Trophoblast cell (in vitro differentiated cells and primary cell): ENCODE measurements at regions not wholly inside any gene's neighbourhood (a gene's known extent, or its start where the extent isn't known, plus 50 kb on each side); places are given as distances from the start of the nearest gene placed in this dataset.

ENCODE experiments used
- DNase-seq, 2 donors: peaks; one replicate each; pipeline ENCODE4 v3.0.0-alpha.2; 2016
- H2AFZ ChIP-seq: 2 replicates; pipeline ENCODE4 v1.6.1; 2013; ENCODE audit warnings: low read length, moderate library complexity, mild to moderate bottlenecking; ENCODE audit not compliant: insufficient read depth, poor library complexity
- H2AK5ac ChIP-seq: 2 replicates; pipeline ENCODE4 v1.6.1; 2013; ENCODE audit warnings: mild to moderate bottlenecking, low read length
- H2BK120ac ChIP-seq: 2 replicates; pipeline ENCODE4 v1.6.1; 2013; ENCODE audit warnings: low read length, mild to moderate bottlenecking, moderate library complexity; ENCODE audit not compliant: insufficient read depth, poor library complexity
- H2BK12ac ChIP-seq: 2 replicates; pipeline ENCODE4 v1.6.1; 2013; ENCODE audit warnings: mild to moderate bottlenecking, low read length, moderate library complexity
- H2BK5ac ChIP-seq: 2 replicates; pipeline ENCODE4 v1.6.1; 2013; ENCODE audit warnings: low read length, low read depth, moderate library complexity, mild to moderate bottlenecking; ENCODE audit not compliant: poor library complexity
- H3K14ac ChIP-seq: 2 replicates; pipeline ENCODE4 v1.6.1; 2013; ENCODE audit warnings: mild to moderate bottlenecking, low read length
- H3K18ac ChIP-seq: 2 replicates; pipeline ENCODE4 v1.6.1; 2013; ENCODE audit warnings: mild to moderate bottlenecking, low read length
- H3K23ac ChIP-seq: 2 replicates; pipeline ENCODE4 v1.6.1; 2013; ENCODE audit warnings: low read length
- H3K27ac ChIP-seq: 2 replicates; pipeline ENCODE4 v1.5.1; 2013; ENCODE audit warnings: low read depth, mild to moderate bottlenecking, inconsistent platforms, low read length, moderate library complexity
- H3K27me3 ChIP-seq: 2 replicates; pipeline ENCODE4 v1.6.1; 2013; ENCODE audit warnings: inconsistent platforms, mild to moderate bottlenecking, low read length, moderate library complexity; ENCODE audit not compliant: insufficient read depth
- H3K36me3 ChIP-seq, 2 experiments: 1 replicate in 1 of 2; 2 replicates in 1 of 2; pipeline ENCODE4 v1.6.1; 2013; ENCODE audit warnings: low read length in 2 of 2, mild to moderate bottlenecking in 2 of 2, moderate library complexity in 1 of 2; ENCODE audit not compliant: insufficient read depth in 2 of 2, control insufficient read depth in 1 of 2
- H3K4ac ChIP-seq: 2 replicates; pipeline ENCODE4 v1.6.1; 2013; ENCODE audit warnings: low read depth, mild to moderate bottlenecking, low read length, moderate library complexity
- H3K4me1 ChIP-seq, 2 experiments: 1 replicate in 1 of 2; 2 replicates in 1 of 2; pipeline ENCODE4 v1.6.1; 2013; ENCODE audit warnings: low read length in 2 of 2, mild to moderate bottlenecking in 2 of 2, moderate library complexity in 1 of 2; ENCODE audit not compliant: insufficient read depth in 2 of 2, control insufficient read depth in 1 of 2
- H3K4me2 ChIP-seq: 2 replicates; pipeline ENCODE4 v1.6.1; 2013; ENCODE audit warnings: inconsistent platforms, mild to moderate bottlenecking, low read length, moderate library complexity
- H3K4me3 ChIP-seq: 2 replicates; pipeline ENCODE4 v1.5.1; 2013; ENCODE audit warnings: mild to moderate bottlenecking, low read depth, low read length, inconsistent platforms
- H3K79me1 ChIP-seq: one replicate; pipeline ENCODE4 v1.6.1; 2013; ENCODE audit warnings: low read length
- H3K79me2 ChIP-seq: 2 replicates; pipeline ENCODE4 v1.6.1; 2013; ENCODE audit warnings: low read length, mild to moderate bottlenecking; ENCODE audit not compliant: control insufficient read depth, insufficient read depth, poor library complexity
- H3K9ac ChIP-seq: 2 replicates; pipeline ENCODE4 v1.6.1; 2013; ENCODE audit warnings: mild to moderate bottlenecking, low read length
- H3K9me3 ChIP-seq: 2 replicates; pipeline ENCODE4 v1.6.1; 2013; ENCODE audit warnings: low read depth, mild to moderate bottlenecking, control low read depth, inconsistent platforms, low read length; ENCODE audit not compliant: insufficient read depth
- H4K12ac ChIP-seq: 2 replicates; pipeline ENCODE4 v1.6.1; 2013; ENCODE audit warnings: low read depth, mild to moderate bottlenecking, low read length, moderate library complexity
- H4K8ac ChIP-seq: 2 replicates; pipeline ENCODE4 v1.6.1; 2013; ENCODE audit warnings: low read depth, mild to moderate bottlenecking, low read length, moderate library complexity
- H4K91ac ChIP-seq: one replicate; pipeline ENCODE4 v1.6.1; 2013; ENCODE audit warnings: low read depth, mild to moderate bottlenecking, low read length, moderate library complexity
- WGBS: extraction: QIAGEN DNeasy Blood & Tissue Kit; methylation state at CpG from one replicate; pipeline ENCODE4 v1.1.7; 2013; ENCODE audit warnings: missing lambda C conversion rate; ENCODE audit not compliant: insufficient read length, insufficient coverage; ENCODE audit errors: extremely low coverage; 5-methylcytosine and 5-hydroxymethylcytosine counted together

- no peak overlapping the region for H3K4ac ChIP-seq
- H4K91ac ChIP-seq: peak overlapping the region; percentile 14
- no CpG with 5 or more reads among the region's 5 CpGs for WGBS
- H3K14ac ChIP-seq: no peak overlapping the region
- no peak overlapping the region for H3K9ac ChIP-seq
- H3K9me3 ChIP-seq: no peaks in the 10 kb centered on the region
- H2BK120ac ChIP-seq: peak overlapping the region; percentile 66
- DNase-seq: no peak
- no peak overlapping the region for H2BK5ac ChIP-seq
- no peaks in the 10 kb centered on the region for H3K27me3 ChIP-seq
- H2AFZ ChIP-seq: no peak overlapping the region
- H3K4me3 ChIP-seq: no peak overlapping the region
- H2AK5ac ChIP-seq: no peak overlapping the region
- peak overlapping the region; percentile 28 for H4K8ac ChIP-seq
- no peaks in the 10 kb centered on the region for H3K4me1 ChIP-seq
- H2BK12ac ChIP-seq: peak overlapping the region; percentile 87
- peaks cover 2% of the 10 kb centered on the region for H3K79me1 ChIP-seq
- H3K23ac ChIP-seq: no peak overlapping the region
- no peak overlapping the region for H3K18ac ChIP-seq
- no peaks in the 10 kb centered on the region for H3K36me3 ChIP-seq
- no peak overlapping the region for H4K12ac ChIP-seq
- H3K27ac ChIP-seq: no peak overlapping the region
- H3K4me2 ChIP-seq: no peak overlapping the region
- H3K79me2 ChIP-seq: no peaks in the 10 kb centered on the region
Measured at GRCh38 chr5:124621279-124621678, 125.2 kb downstream of the ZNF608 start.

- no peak overlapping the region for H3K18ac ChIP-seq
- H2BK5ac ChIP-seq: no peak overlapping the region
- no peak overlapping the region for H2AFZ ChIP-seq
- no peak overlapping the region for H4K8ac ChIP-seq
- H3K23ac ChIP-seq: no peak overlapping the region
- no peak overlapping the region for H3K4ac ChIP-seq
- no peak overlapping the region for H2BK12ac ChIP-seq
- peaks cover 2% of the 10 kb centered on the region for H3K79me1 ChIP-seq
- no peak overlapping the region for H2AK5ac ChIP-seq
- H3K36me3 ChIP-seq: no peaks in the 10 kb centered on the region
- no peak overlapping the region for H3K27ac ChIP-seq
- H4K12ac ChIP-seq: no peak overlapping the region
- no peak overlapping the region for H4K91ac ChIP-seq
- no peak overlapping the region for H2BK120ac ChIP-seq
- H3K4me2 ChIP-seq: no peak overlapping the region
- no peaks in the 10 kb centered on the region for H3K4me1 ChIP-seq
- no peaks in the 10 kb centered on the region for H3K9me3 ChIP-seq
- H3K9ac ChIP-seq: no peak overlapping the region
- WGBS: no CpG with 5 or more reads among the region's 2 CpGs
- H3K4me3 ChIP-seq: no peak overlapping the region
- H3K27me3 ChIP-seq: no peaks in the 10 kb centered on the region
- H3K14ac ChIP-seq: no peak overlapping the region
- DNase-seq: no peak
- no peaks in the 10 kb centered on the region for H3K79me2 ChIP-seq
Measured at GRCh38 chr5:124620743-124621142, 125.7 kb downstream of the ZNF608 start.

GRCh38 chr5:124619121-124619520 is 127.3 kb downstream of the ZNF608 start:
- Histone ChIP-seq H3K9ac (no peak overlapping the region), H2BK120ac (no peak overlapping the region), H3K79me1 (no peaks in the 10 kb centered on the region), H3K4me3 (no peak overlapping the region), H3K79me2 (no peaks in the 10 kb centered on the region), H3K4ac (no peak overlapping the region), H3K4me2 (no peak overlapping the region), H4K91ac (no peak overlapping the region), H2BK5ac (no peak overlapping the region), H2AFZ (no peak overlapping the region), H3K36me3 (no peaks in the 10 kb centered on the region), H3K27ac (no peak overlapping the region), H3K27me3 (no peaks in the 10 kb centered on the region), H4K8ac (no peak overlapping the region), H3K14ac (no peak overlapping the region), H3K9me3 (no peaks in the 10 kb centered on the region), H2BK12ac (no peak overlapping the region), H2AK5ac (no peak overlapping the region), H3K23ac (no peak overlapping the region), H3K18ac (no peak overlapping the region), H3K4me1 (no peaks in the 10 kb centered on the region), H4K12ac (no peak overlapping the region)
- no CpG with 5 or more reads among the region's 4 CpGs for WGBS
- DNase-seq: no peak

GRCh38 chr5:124617787-124618186 is 128.7 kb downstream of the ZNF608 start:
- no peak overlapping the region for H3K4me2 ChIP-seq
- no peak overlapping the region for H3K14ac ChIP-seq
- no peak overlapping the region for H3K23ac ChIP-seq
- no peak overlapping the region for H4K12ac ChIP-seq
- H3K4me3 ChIP-seq: no peak overlapping the region
- H3K9me3 ChIP-seq: no peaks in the 10 kb centered on the region
- H3K4me1 ChIP-seq: no peaks in the 10 kb centered on the region
- WGBS: no CpG with 5 or more reads among the region's 1 CpG
- H3K79me1 ChIP-seq: no peaks in the 10 kb centered on the region
- no peaks in the 10 kb centered on the region for H3K27me3 ChIP-seq
- H2BK5ac ChIP-seq: no peak overlapping the region
- no peak overlapping the region for H4K8ac ChIP-seq
- H3K18ac ChIP-seq: no peak overlapping the region
- H2AFZ ChIP-seq: no peak overlapping the region
- H3K36me3 ChIP-seq: peaks cover 0 to 3% of the 10 kb centered on the region in 2 experiments
- no peak overlapping the region for H3K4ac ChIP-seq
- H3K9ac ChIP-seq: no peak overlapping the region
- H3K79me2 ChIP-seq: no peaks in the 10 kb centered on the region
- H2BK12ac ChIP-seq: no peak overlapping the region
- DNase-seq: no peak
- no peak overlapping the region for H2AK5ac ChIP-seq
- no peak overlapping the region for H4K91ac ChIP-seq
- H3K27ac ChIP-seq: peak overlapping the region; percentile 4
- no peak overlapping the region for H2BK120ac ChIP-seq
